ENCODE measurements at regions not wholly inside any gene's neighbourhood (a gene's known extent, or its start where the extent isn't known, plus 50 kb on each side); places are given as distances from the start of the nearest gene placed in this dataset.

- Mint-ChIP-seq H3K4me3 (ENCODE audit: low read depth) (no peak overlapping the region), H3K36me3 (ENCODE audit: insufficient read depth) (no peaks in the 10 kb centered on the region), H3K4me1 (ENCODE audit: low read depth) (peaks cover 3% of the 10 kb centered on the region), H3K27me3 (no peaks in the 10 kb centered on the region), H3K9me3 (ENCODE audit: low read depth) (no peaks in the 10 kb centered on the region), H3K27ac (no peak overlapping the region)
- TF ChIP-seq, protein P1, sequence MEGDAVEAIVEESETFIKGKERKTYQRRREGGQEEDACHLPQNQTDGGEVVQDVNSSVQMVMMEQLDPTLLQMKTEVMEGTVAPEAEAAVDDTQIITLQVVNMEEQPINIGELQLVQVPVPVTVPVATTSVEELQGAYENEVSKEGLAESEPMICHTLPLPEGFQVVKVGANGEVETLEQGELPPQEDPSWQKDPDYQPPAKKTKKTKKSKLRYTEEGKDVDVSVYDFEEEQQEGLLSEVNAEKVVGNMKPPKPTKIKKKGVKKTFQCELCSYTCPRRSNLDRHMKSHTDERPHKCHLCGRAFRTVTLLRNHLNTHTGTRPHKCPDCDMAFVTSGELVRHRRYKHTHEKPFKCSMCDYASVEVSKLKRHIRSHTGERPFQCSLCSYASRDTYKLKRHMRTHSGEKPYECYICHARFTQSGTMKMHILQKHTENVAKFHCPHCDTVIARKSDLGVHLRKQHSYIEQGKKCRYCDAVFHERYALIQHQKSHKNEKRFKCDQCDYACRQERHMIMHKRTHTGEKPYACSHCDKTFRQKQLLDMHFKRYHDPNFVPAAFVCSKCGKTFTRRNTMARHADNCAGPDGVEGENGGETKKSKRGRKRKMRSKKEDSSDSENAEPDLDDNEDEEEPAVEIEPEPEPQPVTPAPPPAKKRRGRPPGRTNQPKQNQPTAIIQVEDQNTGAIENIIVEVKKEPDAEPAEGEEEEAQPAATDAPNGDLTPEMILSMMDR (IDR thresholded peaks at IDR 0.05; ENCODE audit: unreplicated experiment) = no peak
- DNase-seq (ENCODE audit: low spot score, unreplicated experiment) = no peak
Observed at GRCh38 chr9:118324706-118325105, 620.5 kb downstream of the TLR4 start.

DNA sequence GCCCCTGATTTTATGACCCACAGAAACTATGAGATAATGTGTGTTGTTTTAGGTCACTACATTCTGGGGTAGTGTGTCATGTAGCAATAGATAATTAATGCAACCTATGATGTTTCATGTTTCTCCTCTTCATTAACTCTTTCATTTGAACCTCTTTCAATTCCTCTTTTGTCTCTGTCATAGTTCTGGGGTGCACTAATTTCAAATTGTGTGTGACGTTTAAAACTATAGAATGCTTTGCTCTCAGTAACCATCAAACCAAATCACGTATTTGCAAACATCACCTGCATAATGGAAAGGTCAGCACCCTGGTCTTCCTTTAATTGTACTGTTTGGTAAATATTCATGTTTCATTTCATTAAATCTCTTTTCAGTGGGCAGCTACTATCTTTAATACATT lies 621.6 kb downstream of the TLR4 start:
- no peak for DNase-seq (ENCODE audit: low spot score, unreplicated experiment)
- Mint-ChIP-seq H3K9me3 (ENCODE audit: low read depth) (peaks cover 3% of the 10 kb centered on the region), H3K36me3 (ENCODE audit: insufficient read depth) (no peaks in the 10 kb centered on the region), H3K4me1 (ENCODE audit: low read depth) (peaks cover 3% of the 10 kb centered on the region), H3K4me3 (ENCODE audit: low read depth) (no peak overlapping the region), H3K27me3 (no peaks in the 10 kb centered on the region), H3K27ac (no peak overlapping the region)
- TF ChIP-seq, protein P1 (IDR thresholded peaks at IDR 0.05; ENCODE audit: unreplicated experiment) = no peak

DNA sequence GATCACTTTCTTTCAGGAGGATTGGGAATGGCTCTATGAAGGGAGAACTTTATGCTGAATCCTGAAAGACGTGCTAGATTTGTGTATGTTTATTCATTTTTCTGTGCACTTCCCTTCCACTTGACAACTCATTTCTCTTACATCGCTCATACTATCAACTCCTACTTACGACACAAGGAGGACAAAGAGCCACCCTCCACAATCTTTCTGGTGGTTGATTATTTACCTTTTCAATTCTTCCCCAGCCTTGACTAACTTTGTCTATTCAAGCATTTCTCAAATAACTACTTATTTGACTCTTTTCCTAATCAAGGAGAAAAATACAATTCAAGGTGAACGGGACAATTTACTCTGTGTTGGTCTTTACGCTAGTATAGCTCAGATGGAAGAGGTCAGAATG lies 622.1 kb downstream of the TLR4 start:
- Mint-ChIP-seq H3K27me3 (no peaks in the 10 kb centered on the region), H3K9me3 (ENCODE audit: low read depth) (peaks cover 3% of the 10 kb centered on the region), H3K27ac (no peak overlapping the region), H3K4me3 (ENCODE audit: low read depth) (no peak overlapping the region), H3K4me1 (ENCODE audit: low read depth) (peaks cover 3% of the 10 kb centered on the region), H3K36me3 (ENCODE audit: insufficient read depth) (no peaks in the 10 kb centered on the region)
- TF ChIP-seq, protein P1 (IDR thresholded peaks at IDR 0.05; ENCODE audit: unreplicated experiment) = no peak
- DNase-seq (ENCODE audit: low spot score, unreplicated experiment) = no peak

DNA sequence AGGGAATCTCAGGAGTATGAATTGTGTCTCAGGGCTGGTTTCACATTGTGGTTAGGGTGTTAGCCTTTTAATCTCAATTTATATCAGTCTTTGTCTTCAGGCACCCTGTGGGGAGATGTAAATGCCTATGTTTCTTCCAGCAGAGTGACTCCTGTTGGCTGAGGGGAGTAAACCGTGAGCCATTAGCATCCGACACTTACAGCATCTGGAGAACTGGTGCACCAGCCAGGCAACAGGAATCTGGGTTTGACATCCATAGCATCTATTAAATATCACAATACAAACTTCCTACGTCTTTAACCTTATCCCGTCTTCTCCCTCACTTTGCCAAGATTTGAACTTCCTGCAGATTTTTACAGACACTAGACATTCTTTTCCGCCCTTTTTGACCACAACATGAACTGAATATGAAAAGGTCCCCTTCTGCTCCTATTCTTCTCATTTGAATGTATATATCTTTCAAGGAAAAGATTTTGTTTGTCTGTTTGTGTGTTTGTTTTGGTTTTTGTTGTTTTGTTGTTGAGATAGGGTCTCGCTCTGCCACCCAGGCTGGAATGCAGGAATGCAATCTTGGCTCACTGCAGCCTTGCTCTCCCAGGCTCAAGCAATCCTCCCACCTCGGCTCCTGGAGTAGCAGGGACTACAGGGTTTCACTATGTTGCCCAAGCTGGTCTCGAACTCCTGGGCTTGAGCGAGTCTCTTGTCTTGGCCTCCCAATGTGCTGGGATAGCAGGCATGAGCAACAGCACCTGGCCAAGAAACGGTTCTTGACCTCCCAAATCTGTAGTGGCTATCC lies 626.2 kb downstream of the TLR4 start:
- Mint-ChIP-seq H3K9me3 (ENCODE audit: low read depth) (peaks cover 6% of the 10 kb centered on the region), H3K36me3 (ENCODE audit: insufficient read depth) (no peaks in the 10 kb centered on the region), H3K4me1 (ENCODE audit: low read depth) (peaks cover 8% of the 10 kb centered on the region), H3K4me3 (ENCODE audit: low read depth) (no peak overlapping the region), H3K27ac (no peak overlapping the region), H3K27me3 (no peaks in the 10 kb centered on the region)
- TF ChIP-seq, protein P1 (IDR thresholded peaks at IDR 0.05; ENCODE audit: unreplicated experiment) = no peak
- no peak for DNase-seq (ENCODE audit: low spot score, unreplicated experiment)

DNA sequence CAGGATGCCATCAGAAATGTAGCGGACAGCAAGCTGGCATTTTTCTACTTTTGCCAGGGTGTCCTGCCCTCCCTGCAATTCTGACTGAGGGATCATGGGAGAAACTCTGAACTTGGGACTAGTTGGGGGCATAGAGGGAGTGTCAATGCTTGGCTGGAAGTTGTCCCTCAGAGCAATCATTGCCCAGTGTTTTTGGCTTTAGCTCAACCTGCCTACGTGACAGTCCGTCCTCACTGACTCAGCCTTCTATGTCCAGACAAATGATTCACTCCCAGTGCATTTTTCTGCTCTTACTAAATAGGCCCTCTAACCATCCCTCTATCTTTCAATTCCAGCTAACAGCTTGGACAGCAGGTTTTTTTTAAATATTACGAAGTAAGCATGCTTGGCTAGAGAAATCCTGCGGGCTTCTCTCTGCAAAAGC lies 627.4 kb downstream of the TLR4 start:
- Mint-ChIP-seq H3K4me1 (ENCODE audit: low read depth) (peaks cover 17% of the 10 kb centered on the region), H3K4me3 (ENCODE audit: low read depth) (no peak overlapping the region), H3K9me3 (ENCODE audit: low read depth) (peaks cover 6% of the 10 kb centered on the region), H3K36me3 (ENCODE audit: insufficient read depth) (no peaks in the 10 kb centered on the region), H3K27me3 (no peaks in the 10 kb centered on the region), H3K27ac (no peak overlapping the region)
- no peak for DNase-seq (ENCODE audit: low spot score, unreplicated experiment)
- TF ChIP-seq, protein P1 (IDR thresholded peaks at IDR 0.05; ENCODE audit: unreplicated experiment) = no peak

Measured in progenitor cell of endocrine pancreas (in vitro differentiated cells).